GM12875 (cell line): ENCODE measurements at regions not wholly inside any gene's neighbourhood (a gene's known extent, or its start where the extent isn't known, plus 50 kb on each side); places are given as distances from the start of the nearest gene placed in this dataset.
"Not testable (repeated sequence)": the region's sequence is repeated elsewhere in the genome, so short reads cannot be mapped to it uniquely, and the experiment has no call there.

ENCODE experiments used
- H3K4me3 ChIP-seq: one replicate; pipeline ENCODE4 v1.5.1; 2011; ENCODE audit warnings: low read depth, low read length, control low read depth
- CTCF ChIP-seq: IDR thresholded peaks from 2 replicates; pipeline ENCODE4 v1.5.1; 2011; ENCODE audit warnings: low read depth, mild to moderate bottlenecking, control low read depth, inconsistent platforms, low read length, moderate library complexity, borderline replicate concordance; ENCODE audit not compliant: insufficient read depth

DNA sequence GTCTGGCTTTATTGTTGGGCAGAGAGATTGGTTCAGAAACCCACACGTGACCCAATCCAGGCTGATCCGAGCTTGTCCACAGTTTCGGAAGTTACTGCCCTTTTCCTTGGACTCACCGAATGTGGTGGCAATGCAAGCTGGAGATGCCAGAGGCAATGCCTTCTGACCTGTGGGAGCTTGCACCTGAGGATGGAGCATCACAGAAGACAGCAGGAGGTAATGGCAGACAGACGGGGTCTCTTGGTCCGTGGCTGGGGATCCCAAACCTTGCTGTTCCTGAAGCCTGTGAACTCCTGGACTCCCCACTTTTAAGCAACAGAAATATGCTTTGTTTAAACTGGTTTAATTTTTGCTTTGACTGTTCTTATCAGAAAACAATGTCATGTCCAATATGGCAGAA lies 265.2 kb upstream of the IRX1 start:
- TF ChIP-seq CTCF = no peak
- no peak overlapping the region for H3K4me3 ChIP-seq

GRCh38 chr5:3329427-3329826 lies 266.2 kb upstream of the IRX1 start:
- TF ChIP-seq CTCF = no peak
- H3K4me3 ChIP-seq = no peak overlapping the region

DNA sequence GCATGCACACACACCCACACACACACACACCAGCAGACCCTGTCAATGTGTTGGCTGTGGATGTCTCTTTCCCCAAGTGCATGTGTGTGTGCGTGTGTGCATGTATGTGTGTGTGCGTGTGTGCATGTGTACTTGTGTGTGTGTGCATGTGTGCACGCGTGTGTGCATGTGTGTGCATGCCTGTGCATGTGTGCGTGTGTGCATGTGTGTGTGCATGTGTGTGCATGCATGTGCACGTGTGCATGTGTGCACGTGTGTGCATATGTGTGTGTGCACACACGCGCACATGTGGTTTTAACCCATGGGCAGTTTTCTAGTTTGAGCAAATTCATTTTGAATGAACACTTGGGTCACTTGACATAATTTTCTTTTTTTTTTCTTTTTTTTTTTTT lies 268.8 kb upstream of the IRX1 start:
- H3K4me3 ChIP-seq = no peak overlapping the region
- no peak for TF ChIP-seq CTCF

GRCh38 chr5:3325972-3326840 lies 269.4 kb upstream of the IRX1 start:
- no peak overlapping the region for H3K4me3 ChIP-seq
- TF ChIP-seq CTCF = no peak

- TF ChIP-seq CTCF = no peak
- H3K4me3 ChIP-seq = no peak overlapping the region
Measured at GRCh38 chr5:3325201-3325971, 270.2 kb upstream of the IRX1 start.

- TF ChIP-seq CTCF = no peak
- H3K4me3 ChIP-seq = no peak overlapping the region
Measured at GRCh38 chr5:3324421-3325101, 271.1 kb upstream of the IRX1 start.

GRCh38 chr5:3323966-3324365 lies 271.7 kb upstream of the IRX1 start:
- H3K4me3 ChIP-seq = not testable (repeated sequence)
